SK-N-SH (cell line): ENCODE measurements at regions not wholly inside any gene's neighbourhood (a gene's known extent, or its start where the extent isn't known, plus 50 kb on each side); places are given as distances from the start of the nearest gene placed in this dataset.

Source experiments
- RAD21 ChIP-seq: IDR thresholded peaks from 2 replicates; pipeline ENCODE4 v1.6.1; 2012; ENCODE audit warnings: mild to moderate bottlenecking, low read length
- TF ChIP-seq, protein P1 (sequence below): fragments of 200-600 bp; sonication (generic); IDR thresholded peaks from 2 replicates; pipeline ENCODE4 v1.6.1; 2017; ENCODE audit warnings: antibody characterized with exemption, mild to moderate bottlenecking, moderate library complexity
- TF ChIP-seq, protein P2 (sequence below): IDR thresholded peaks from 2 replicates; pipeline ENCODE4 v1.4.0; 2012; ENCODE audit warnings: low read depth, borderline replicate concordance

DNA sequence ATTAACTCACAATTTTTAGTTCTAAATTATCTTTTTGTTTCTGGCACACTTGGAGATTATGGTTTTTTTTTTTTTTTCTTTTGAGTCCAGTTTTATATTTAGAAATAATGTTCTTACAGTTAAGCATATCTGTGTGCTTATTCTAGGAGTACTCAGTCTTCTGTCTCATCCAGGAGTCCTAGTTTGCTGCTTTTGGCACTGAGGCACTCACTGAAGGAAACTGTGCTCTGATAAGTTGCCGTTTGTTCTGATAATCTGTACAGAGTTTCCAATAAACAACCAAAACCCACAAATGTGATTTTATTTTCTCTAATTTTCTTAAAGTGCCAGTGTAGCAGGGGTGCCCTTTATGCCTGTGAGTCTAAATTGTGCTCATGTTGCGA, 251.0 kb downstream of the LRRC70 start:
- no peak for TF ChIP-seq RAD21
- TF ChIP-seq, protein P1, sequence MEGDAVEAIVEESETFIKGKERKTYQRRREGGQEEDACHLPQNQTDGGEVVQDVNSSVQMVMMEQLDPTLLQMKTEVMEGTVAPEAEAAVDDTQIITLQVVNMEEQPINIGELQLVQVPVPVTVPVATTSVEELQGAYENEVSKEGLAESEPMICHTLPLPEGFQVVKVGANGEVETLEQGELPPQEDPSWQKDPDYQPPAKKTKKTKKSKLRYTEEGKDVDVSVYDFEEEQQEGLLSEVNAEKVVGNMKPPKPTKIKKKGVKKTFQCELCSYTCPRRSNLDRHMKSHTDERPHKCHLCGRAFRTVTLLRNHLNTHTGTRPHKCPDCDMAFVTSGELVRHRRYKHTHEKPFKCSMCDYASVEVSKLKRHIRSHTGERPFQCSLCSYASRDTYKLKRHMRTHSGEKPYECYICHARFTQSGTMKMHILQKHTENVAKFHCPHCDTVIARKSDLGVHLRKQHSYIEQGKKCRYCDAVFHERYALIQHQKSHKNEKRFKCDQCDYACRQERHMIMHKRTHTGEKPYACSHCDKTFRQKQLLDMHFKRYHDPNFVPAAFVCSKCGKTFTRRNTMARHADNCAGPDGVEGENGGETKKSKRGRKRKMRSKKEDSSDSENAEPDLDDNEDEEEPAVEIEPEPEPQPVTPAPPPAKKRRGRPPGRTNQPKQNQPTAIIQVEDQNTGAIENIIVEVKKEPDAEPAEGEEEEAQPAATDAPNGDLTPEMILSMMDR: no peak
- TF ChIP-seq, protein P2, sequence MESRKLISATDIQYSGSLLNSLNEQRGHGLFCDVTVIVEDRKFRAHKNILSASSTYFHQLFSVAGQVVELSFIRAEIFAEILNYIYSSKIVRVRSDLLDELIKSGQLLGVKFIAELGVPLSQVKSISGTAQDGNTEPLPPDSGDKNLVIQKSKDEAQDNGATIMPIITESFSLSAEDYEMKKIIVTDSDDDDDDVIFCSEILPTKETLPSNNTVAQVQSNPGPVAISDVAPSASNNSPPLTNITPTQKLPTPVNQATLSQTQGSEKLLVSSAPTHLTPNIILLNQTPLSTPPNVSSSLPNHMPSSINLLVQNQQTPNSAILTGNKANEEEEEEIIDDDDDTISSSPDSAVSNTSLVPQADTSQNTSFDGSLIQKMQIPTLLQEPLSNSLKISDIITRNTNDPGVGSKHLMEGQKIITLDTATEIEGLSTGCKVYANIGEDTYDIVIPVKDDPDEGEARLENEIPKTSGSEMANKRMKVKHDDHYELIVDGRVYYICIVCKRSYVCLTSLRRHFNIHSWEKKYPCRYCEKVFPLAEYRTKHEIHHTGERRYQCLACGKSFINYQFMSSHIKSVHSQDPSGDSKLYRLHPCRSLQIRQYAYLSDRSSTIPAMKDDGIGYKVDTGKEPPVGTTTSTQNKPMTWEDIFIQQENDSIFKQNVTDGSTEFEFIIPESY: no peak
